ENCODE measurements at regions not wholly inside any gene's neighbourhood (a gene's known extent, or its start where the extent isn't known, plus 50 kb on each side); places are given as distances from the start of the nearest gene placed in this dataset.

- Histone ChIP-seq H3K9ac (ENCODE audit: low read depth, low read length, poor library complexity) (no peak overlapping the region), H2BK120ac (ENCODE audit: low read depth, low read length) (no peak overlapping the region), H3K4me1 (ENCODE audit: control insufficient read depth in 2 of 2, insufficient read depth in 1 of 2, low read depth in 1 of 2, low read length in 2 of 2) (peaks cover 0 to 2% of the 10 kb centered on the region in 2 donors), H2BK12ac (ENCODE audit: low read length) (no peak overlapping the region), H3K9me3 (replicated peaks in 1 of 2; ENCODE audit: control insufficient read depth in 2 of 2, insufficient read depth in 1 of 2, low read depth in 1 of 2, low read length in 2 of 2) (no peaks in the 10 kb centered on the region), H2AK5ac (ENCODE audit: low read depth, low read length) (no peak overlapping the region), H4K91ac (ENCODE audit: low read depth, low read length, poor library complexity) (no peak overlapping the region), H2AFZ (ENCODE audit: low read length) (no peak overlapping the region), H3K14ac (ENCODE audit: low read length) (no peak overlapping the region), H3K4me3 (ENCODE audit: low read length in 2 of 2) (no peak overlapping the region), H3K4ac (ENCODE audit: low read length) (no peak overlapping the region), H3K27me3 (ENCODE audit: control insufficient read depth in 3 of 3, insufficient read depth in 3 of 3, low read depth in 1 of 3, low read length in 3 of 3) (no peaks in the 10 kb centered on the region), H3K27ac (replicated peaks; ENCODE audit: low read length) (no peak overlapping the region), H3K18ac (ENCODE audit: low read length) (no peak overlapping the region), H3K23ac (ENCODE audit: low read depth, low read length, poor library complexity) (no peak overlapping the region), H3K79me1 (ENCODE audit: low read depth, low read length) (no peaks in the 10 kb centered on the region), H4K8ac (ENCODE audit: low read depth, low read length) (no peak overlapping the region), H2BK5ac (ENCODE audit: low read length) (no peak overlapping the region), H3K36me3 (replicated peaks in 1 of 2; ENCODE audit: control insufficient read depth in 2 of 2, insufficient read depth in 2 of 2, low read length in 2 of 2) (no peaks in the 10 kb centered on the region), H2BK15ac (ENCODE audit: low read length) (no peak overlapping the region), H3K4me2 (ENCODE audit: insufficient read depth, low read length, poor library complexity, severe bottlenecking) (no peak overlapping the region)
- no peak for DNase-seq (ENCODE audit: low spot score)
- WGBS, 2 donors (ENCODE audit: extremely low coverage in 2 of 2, insufficient read length in 2 of 2, insufficient replicate concordance in 1 of 2) = no CpG with 5 or more reads among the region's 10 CpGs
Measured at GRCh38 chr1:184882957-184883815, 91.1 kb downstream of the NIBAN1 start.

- no peak for DNase-seq (ENCODE audit: low spot score)
- no peak overlapping the region for H3K23ac ChIP-seq (ENCODE audit: low read depth, low read length, poor library complexity)
- H3K4me2 ChIP-seq (ENCODE audit: insufficient read depth, low read length, poor library complexity, severe bottlenecking) = no peak overlapping the region
- no peak overlapping the region for H3K9ac ChIP-seq (ENCODE audit: low read depth, low read length, poor library complexity)
- H3K4me3 ChIP-seq (ENCODE audit: low read length in 2 of 2) = no peak overlapping the region
- no peak overlapping the region for H3K18ac ChIP-seq (ENCODE audit: low read length)
- H3K14ac ChIP-seq (ENCODE audit: low read length) = no peak overlapping the region
- no peak overlapping the region for H2BK120ac ChIP-seq (ENCODE audit: low read depth, low read length)
- H3K4ac ChIP-seq (ENCODE audit: low read length) = no peak overlapping the region
- peaks cover 0 to 2% of the 10 kb centered on the region in 2 donors for H3K4me1 ChIP-seq (ENCODE audit: control insufficient read depth in 2 of 2, insufficient read depth in 1 of 2, low read depth in 1 of 2, low read length in 2 of 2)
- H3K27ac ChIP-seq (replicated peaks; ENCODE audit: low read length) = no peak overlapping the region
- no peak overlapping the region for H4K8ac ChIP-seq (ENCODE audit: low read depth, low read length)
- H2BK12ac ChIP-seq (ENCODE audit: low read length) = no peak overlapping the region
- no CpG with 5 or more reads among the region's 9 CpGs for WGBS, 2 donors (ENCODE audit: extremely low coverage in 2 of 2, insufficient read length in 2 of 2, insufficient replicate concordance in 1 of 2)
- no peak overlapping the region for H2BK5ac ChIP-seq (ENCODE audit: low read length)
- H3K79me1 ChIP-seq (ENCODE audit: low read depth, low read length) = no peaks in the 10 kb centered on the region
- no peaks in the 10 kb centered on the region for H3K27me3 ChIP-seq (ENCODE audit: control insufficient read depth in 3 of 3, insufficient read depth in 3 of 3, low read depth in 1 of 3, low read length in 3 of 3)
- no peak overlapping the region for H2AK5ac ChIP-seq (ENCODE audit: low read depth, low read length)
- H2BK15ac ChIP-seq (ENCODE audit: low read length) = no peak overlapping the region
- no peak overlapping the region for H2AFZ ChIP-seq (ENCODE audit: low read length)
- no peaks in the 10 kb centered on the region for H3K36me3 ChIP-seq (replicated peaks in 1 of 2; ENCODE audit: control insufficient read depth in 2 of 2, insufficient read depth in 2 of 2, low read length in 2 of 2)
- no peaks in the 10 kb centered on the region for H3K9me3 ChIP-seq (replicated peaks in 1 of 2; ENCODE audit: control insufficient read depth in 2 of 2, insufficient read depth in 1 of 2, low read depth in 1 of 2, low read length in 2 of 2)
- H4K91ac ChIP-seq (ENCODE audit: low read depth, low read length, poor library complexity) = no peak overlapping the region
Measured at GRCh38 chr1:184881941-184882913, 92.1 kb downstream of the NIBAN1 start.

- Histone ChIP-seq H2BK15ac (ENCODE audit: low read length) (no peak overlapping the region), H2AFZ (ENCODE audit: low read length) (no peak overlapping the region), H3K14ac (ENCODE audit: low read length) (no peak overlapping the region), H3K79me1 (ENCODE audit: low read depth, low read length) (no peaks in the 10 kb centered on the region), H4K91ac (ENCODE audit: low read depth, low read length, poor library complexity) (no peak overlapping the region), H3K4ac (ENCODE audit: low read length) (no peak overlapping the region), H2BK12ac (ENCODE audit: low read length) (no peak overlapping the region), H3K23ac (ENCODE audit: low read depth, low read length, poor library complexity) (no peak overlapping the region), H4K8ac (ENCODE audit: low read depth, low read length) (no peak overlapping the region), H3K18ac (ENCODE audit: low read length) (no peak overlapping the region), H2AK5ac (ENCODE audit: low read depth, low read length) (no peak overlapping the region), H3K4me3 (ENCODE audit: low read length in 2 of 2) (no peak overlapping the region), H3K4me1 (ENCODE audit: control insufficient read depth in 2 of 2, insufficient read depth in 1 of 2, low read depth in 1 of 2, low read length in 2 of 2) (peaks cover 0 to 2% of the 10 kb centered on the region in 2 donors), H2BK120ac (ENCODE audit: low read depth, low read length) (no peak overlapping the region), H3K36me3 (replicated peaks in 1 of 2; ENCODE audit: control insufficient read depth in 2 of 2, insufficient read depth in 2 of 2, low read length in 2 of 2) (no peaks in the 10 kb centered on the region), H3K4me2 (ENCODE audit: insufficient read depth, low read length, poor library complexity, severe bottlenecking) (no peak overlapping the region), H3K9me3 (replicated peaks in 1 of 2; ENCODE audit: control insufficient read depth in 2 of 2, insufficient read depth in 1 of 2, low read depth in 1 of 2, low read length in 2 of 2) (no peaks in the 10 kb centered on the region), H2BK5ac (ENCODE audit: low read length) (no peak overlapping the region), H3K9ac (ENCODE audit: low read depth, low read length, poor library complexity) (no peak overlapping the region), H3K27ac (replicated peaks; ENCODE audit: low read length) (no peak overlapping the region), H3K27me3 (ENCODE audit: control insufficient read depth in 3 of 3, insufficient read depth in 3 of 3, low read depth in 1 of 3, low read length in 3 of 3) (no peaks in the 10 kb centered on the region)
- no CpG with 5 or more reads among the region's 3 CpGs for WGBS, 2 donors (ENCODE audit: extremely low coverage in 2 of 2, insufficient read length in 2 of 2, insufficient replicate concordance in 1 of 2)
- no peak for DNase-seq (ENCODE audit: low spot score)
Measured at GRCh38 chr1:184879876-184880557, 94.3 kb downstream of the NIBAN1 start.

All from neuronal stem cell (in vitro differentiated cells).